ENCODE measurements at regions not wholly inside any gene's neighbourhood (a gene's known extent, or its start where the extent isn't known, plus 50 kb on each side); places are given as distances from the start of the nearest gene placed in this dataset.

DNA sequence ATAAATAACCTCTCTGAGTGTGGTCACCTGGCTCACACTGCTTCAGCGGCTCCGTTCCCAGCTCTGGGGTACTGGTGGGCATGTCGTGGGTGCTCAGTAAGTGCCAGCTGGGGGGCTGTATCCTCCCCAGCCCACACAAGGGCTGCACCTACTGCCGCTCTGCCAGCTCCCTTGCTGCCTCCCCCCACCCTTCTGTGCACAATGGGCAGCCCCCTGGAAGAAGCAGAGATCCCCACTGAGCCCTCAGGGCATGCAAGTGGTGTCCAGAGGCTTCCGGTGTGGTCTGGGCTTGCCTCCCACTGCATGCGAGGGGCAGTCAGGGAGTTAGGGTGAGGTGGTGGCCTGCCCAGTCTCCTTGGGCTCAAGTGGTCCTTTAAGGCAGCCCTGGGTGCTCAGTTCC, 58.3 kb upstream of the TRPM1 start:
- TF ChIP-seq, protein P1, sequence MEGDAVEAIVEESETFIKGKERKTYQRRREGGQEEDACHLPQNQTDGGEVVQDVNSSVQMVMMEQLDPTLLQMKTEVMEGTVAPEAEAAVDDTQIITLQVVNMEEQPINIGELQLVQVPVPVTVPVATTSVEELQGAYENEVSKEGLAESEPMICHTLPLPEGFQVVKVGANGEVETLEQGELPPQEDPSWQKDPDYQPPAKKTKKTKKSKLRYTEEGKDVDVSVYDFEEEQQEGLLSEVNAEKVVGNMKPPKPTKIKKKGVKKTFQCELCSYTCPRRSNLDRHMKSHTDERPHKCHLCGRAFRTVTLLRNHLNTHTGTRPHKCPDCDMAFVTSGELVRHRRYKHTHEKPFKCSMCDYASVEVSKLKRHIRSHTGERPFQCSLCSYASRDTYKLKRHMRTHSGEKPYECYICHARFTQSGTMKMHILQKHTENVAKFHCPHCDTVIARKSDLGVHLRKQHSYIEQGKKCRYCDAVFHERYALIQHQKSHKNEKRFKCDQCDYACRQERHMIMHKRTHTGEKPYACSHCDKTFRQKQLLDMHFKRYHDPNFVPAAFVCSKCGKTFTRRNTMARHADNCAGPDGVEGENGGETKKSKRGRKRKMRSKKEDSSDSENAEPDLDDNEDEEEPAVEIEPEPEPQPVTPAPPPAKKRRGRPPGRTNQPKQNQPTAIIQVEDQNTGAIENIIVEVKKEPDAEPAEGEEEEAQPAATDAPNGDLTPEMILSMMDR (IDR thresholded peaks at IDR 0.05) = no peak
- TF ChIP-seq POLR2A (IDR thresholded peaks at IDR 0.05) = no peak

Measured in sigmoid colon (tissue), 3 donors.